ENCODE measurements at regions not wholly inside any gene's neighbourhood (a gene's known extent, or its start where the extent isn't known, plus 50 kb on each side); places are given as distances from the start of the nearest gene placed in this dataset.

- no peak for DNase-seq (ENCODE audit: extremely low read depth in 1 of 2, low read depth in 1 of 2)
These were observed 254.2 kb downstream of the CBLN1 start for GRCh38 chr16:49027420-49027819.

- no peak for DNase-seq (ENCODE audit: extremely low read depth in 1 of 2, low read depth in 1 of 2)
These were observed 255.0 kb downstream of the CBLN1 start for GRCh38 chr16:49026566-49027181.

DNA sequence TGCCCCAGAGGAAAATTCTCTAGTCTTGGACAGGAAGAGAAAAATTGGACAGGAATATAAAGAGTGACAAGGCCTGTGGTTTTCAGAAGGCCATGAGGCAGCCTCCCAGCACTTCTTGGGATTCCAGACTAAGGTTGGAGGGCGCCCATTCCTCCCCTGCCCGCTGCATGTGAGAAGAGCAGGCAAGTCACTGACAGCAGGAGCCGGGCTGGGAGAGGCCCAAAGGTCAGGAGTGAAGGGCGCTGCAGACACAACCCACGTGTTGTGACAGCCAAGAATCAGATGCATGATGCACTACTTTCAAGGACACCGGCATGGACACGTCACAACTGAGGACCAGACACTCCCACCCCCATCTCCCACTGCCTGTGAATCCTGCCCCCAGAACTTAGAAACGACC is 256.7 kb downstream of the CBLN1 start:
- DNase-seq (ENCODE audit: extremely low read depth in 1 of 2, low read depth in 1 of 2) = no peak

DNA sequence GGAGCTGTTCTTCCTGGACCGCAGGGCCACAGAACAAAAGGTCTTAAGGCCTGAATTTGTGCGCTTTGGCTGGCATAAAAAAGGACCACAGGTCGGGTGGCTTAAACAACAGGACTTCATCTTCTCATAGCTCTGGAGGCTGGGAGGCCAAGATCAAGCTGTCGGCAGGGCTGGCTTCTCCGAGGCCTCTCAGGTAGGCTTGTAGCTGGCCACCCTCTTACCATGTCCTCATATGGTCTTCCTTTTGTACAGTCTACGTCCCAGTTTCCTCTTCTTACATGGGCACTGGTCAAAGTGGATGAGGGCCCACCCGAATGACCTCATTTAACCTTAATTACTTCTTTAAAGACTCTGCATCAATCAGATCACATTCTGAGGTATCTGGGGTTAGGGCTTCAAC is 257.6 kb downstream of the CBLN1 start:
- DNase-seq (ENCODE audit: extremely low read depth in 1 of 2, low read depth in 1 of 2) = no peak

- DNase-seq (ENCODE audit: extremely low read depth in 1 of 2, low read depth in 1 of 2) = no peak
These were observed 258.6 kb downstream of the CBLN1 start for GRCh38 chr16:49023050-49023449.

GRCh38 chr16:49022351-49022963 is 259.2 kb downstream of the CBLN1 start:
- no peak for DNase-seq (ENCODE audit: extremely low read depth in 1 of 2, low read depth in 1 of 2)

DNA sequence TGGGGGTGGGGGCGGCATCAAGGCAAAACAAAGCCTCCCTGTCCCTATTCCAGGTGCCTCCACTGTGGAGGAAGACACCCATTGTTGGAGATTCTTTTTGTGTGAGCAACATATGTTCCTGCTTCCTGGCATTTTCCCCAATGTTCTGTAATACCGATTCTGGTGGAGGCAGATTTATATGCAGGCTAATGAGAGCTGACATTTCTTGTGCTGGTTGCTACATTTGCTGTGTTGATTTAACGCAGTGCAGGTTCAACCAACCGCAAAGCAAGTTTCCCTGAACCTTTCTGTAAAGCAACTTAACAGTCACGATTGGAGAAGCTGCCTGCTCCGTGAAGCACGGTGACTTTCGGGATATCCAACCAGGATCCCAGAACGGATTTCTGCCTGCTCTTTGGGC is 260.5 kb downstream of the CBLN1 start:
- DNase-seq (ENCODE audit: extremely low read depth in 1 of 2, low read depth in 1 of 2) = no peak

GRCh38 chr16:49020436-49020835 is 261.2 kb downstream of the CBLN1 start:
- DNase-seq (ENCODE audit: extremely low read depth in 1 of 2, low read depth in 1 of 2) = no peak

- no peak for DNase-seq (ENCODE audit: extremely low read depth in 1 of 2, low read depth in 1 of 2)
These were observed 261.8 kb downstream of the CBLN1 start for GRCh38 chr16:49019831-49020230.

DNA sequence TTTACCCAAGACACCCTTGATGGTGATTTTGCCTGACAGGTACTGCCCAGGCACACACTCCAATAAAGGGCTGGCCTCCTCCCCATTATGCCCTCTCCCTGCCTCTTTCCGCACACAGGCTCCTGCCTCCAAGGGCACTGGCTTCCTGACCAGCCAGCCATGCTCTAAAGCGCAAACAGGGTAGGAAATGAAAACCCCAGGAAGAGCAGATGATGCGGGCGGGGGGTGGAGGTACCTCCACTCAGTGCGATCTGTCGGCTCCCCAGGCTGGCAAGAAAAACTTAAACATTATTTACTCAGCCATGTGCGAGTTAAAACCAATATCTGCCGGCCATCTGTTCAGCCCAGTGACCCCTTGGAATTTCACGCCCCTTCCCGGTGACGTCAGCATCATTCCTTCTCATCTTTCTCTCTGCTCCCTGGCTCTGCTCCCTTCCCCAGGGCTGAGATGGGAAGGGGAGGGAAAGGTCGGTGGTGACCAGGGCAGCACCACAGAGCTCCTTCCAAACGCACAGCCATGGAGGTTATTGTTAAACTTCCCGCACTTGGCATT is 262.5 kb downstream of the CBLN1 start:
- no peak for DNase-seq (ENCODE audit: extremely low read depth in 1 of 2, low read depth in 1 of 2)

DNA sequence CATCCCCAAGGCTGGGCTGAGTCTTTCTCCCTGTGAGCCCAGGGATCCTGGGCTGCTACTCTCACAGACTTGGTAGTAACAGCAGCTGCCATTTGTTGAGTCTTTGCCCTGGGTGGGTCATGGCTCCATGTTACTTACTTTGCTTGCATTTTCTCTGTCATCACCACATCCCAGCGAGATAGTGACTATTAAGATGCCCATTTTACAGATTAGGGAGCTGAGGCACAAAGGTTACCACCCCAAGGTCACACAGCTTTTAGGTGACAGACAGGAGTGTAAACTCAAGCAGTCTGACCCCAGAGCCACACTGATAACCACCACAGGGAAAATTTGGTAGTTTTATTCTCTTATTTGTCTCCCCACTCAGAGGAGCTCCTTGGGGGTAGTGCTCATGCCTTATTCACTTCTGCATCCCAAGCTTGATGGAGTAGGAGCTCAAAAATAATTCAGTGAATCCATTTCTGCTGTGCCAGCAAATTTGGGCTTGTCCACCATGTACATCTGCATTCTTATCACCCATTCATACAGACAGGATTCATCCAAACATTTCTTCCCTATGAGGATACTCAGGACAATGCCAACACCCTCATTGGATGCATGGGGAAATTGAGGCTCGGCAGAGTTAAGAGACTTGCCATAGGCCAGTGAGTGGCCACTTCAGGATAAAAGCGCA is 263.2 kb downstream of the CBLN1 start:
- DNase-seq (ENCODE audit: extremely low read depth in 1 of 2, low read depth in 1 of 2) = no peak

- no peak for DNase-seq (ENCODE audit: extremely low read depth in 1 of 2, low read depth in 1 of 2)
These were observed 264.1 kb downstream of the CBLN1 start for GRCh38 chr16:49017501-49017900.

DNA sequence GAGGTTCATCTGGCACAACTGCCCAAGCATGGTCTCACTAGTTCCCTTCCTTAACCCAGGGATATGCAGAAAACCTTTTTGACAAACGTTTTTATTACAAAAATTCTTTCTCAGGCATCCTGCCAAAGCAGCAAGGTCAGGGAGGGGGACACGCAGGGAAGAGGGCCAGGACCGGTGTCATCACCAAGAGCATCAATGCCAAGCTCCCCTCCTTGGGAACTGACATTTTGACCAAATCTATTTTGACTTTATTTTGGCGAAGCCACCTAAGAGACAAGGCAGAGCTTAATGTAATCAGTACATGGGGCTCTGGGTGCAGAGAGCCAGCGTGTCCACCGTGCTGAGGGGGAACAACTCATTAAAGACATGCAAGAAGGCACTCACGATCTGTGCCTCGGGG is 265.2 kb downstream of the CBLN1 start:
- DNase-seq (ENCODE audit: extremely low read depth in 1 of 2, low read depth in 1 of 2) = no peak

GRCh38 chr16:49015225-49015592 is 266.4 kb downstream of the CBLN1 start:
- no peak for DNase-seq (ENCODE audit: extremely low read depth in 1 of 2, low read depth in 1 of 2)

DNA sequence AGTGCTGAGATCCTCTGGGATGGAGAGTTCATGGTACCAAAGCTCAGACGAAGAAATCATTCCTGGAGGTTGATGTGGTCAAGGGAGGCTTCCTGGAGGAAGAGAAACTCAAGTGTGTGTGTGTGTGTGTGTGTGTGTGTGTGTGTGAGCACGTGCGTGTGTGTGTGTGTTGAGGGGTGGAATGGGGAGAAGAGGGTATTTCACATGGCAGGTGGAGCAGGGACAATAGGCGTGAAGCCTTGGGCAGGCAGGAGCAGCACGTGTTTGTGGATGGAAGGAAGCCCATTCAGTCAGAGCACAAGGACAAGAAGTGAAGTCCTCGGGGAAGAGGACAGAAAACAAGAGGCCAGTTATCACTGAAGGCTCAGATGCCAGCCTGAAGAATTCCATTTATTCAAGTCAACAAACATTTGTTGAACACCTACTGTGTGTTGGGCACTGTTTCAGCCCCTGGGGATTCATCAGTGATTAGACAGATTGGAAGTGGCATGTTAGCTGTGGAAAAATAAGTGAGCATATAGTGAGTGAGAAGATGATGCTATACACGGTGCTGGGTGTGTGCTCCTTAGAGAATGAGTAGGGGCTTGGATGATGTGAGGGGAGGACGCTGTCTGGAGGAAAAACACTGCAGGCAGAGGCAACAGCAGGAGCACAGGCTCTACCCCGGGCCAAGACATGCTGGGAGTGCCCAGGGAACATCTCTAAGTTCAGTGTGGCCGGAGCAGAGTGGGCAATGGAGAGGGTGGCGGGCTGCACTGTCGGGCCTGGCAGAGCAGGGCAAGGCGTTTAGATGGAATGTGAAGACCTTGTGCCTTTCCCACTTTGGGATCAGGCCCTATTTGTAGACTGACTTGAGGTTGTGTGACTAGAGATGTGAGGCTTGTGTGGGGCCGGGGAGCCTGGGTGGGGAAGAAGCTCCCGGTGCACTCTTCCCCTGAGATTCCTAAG is 267.1 kb downstream of the CBLN1 start:
- no peak for DNase-seq (ENCODE audit: extremely low read depth in 1 of 2, low read depth in 1 of 2)

DNA sequence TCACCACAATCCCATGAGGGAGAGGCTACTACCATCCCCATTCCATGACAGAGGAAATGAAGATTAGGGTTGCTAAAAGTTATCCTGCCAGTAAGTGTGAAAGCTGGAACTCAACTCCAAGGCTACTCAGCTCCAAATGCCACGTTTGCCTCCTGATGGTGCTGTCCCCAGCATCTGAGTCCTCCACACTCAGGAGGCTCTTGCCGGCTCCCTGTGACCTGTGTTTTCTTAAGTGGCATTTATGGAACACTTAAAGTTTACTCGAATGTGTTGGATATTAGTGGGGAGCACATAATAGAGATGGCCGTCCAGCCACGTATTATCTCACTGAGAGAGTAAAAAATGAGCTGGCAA is 267.9 kb downstream of the CBLN1 start:
- no peak for DNase-seq (ENCODE audit: extremely low read depth in 1 of 2, low read depth in 1 of 2)

GRCh38 chr16:49012961-49013726 is 268.5 kb downstream of the CBLN1 start:
- no peak for DNase-seq (ENCODE audit: extremely low read depth in 1 of 2, low read depth in 1 of 2)

DNA sequence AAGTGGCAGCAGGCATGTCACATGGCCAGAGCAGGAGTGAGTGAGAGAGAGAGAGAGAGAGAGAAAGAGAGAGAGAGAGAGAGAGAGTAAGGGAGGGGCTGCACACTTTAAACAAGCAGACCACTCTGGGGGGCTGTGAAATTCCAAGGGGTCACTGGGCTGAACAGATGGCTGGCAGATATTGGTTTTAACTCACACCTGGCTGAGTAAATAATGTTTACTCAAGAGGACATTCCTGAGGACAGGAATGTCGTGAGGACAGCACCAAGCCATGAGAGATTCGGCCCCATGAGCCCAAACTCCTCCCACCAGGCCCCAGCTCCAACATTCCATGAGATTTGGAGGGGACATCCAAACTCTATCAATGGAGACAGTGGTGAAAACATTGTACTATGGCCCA is 269.7 kb downstream of the CBLN1 start:
- DNase-seq (ENCODE audit: extremely low read depth in 1 of 2, low read depth in 1 of 2) = no peak

DNA sequence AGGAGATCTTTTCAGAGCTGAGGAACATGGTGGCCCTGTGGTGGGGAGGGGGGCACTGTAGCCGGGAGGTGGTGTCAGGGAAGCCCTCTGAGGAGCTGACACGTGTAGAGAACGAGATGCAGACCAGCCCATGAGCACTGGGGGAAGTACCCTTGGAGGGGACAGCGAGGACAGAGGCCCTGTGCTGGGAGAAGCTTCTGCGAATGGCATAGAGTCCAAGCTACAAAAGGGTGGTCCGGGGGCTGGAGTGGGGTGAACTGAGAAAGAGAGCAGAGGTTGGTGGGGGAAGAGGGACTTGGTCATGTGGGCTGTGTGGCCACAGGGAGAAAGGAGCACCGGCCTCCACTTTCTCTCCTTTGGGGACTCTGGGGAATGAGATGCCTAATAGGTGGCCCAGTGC is 270.8 kb downstream of the CBLN1 start:
- DNase-seq (ENCODE audit: extremely low read depth in 1 of 2, low read depth in 1 of 2) = no peak

GRCh38 chr16:49010396-49010795 is 271.2 kb downstream of the CBLN1 start:
- no peak for DNase-seq (ENCODE audit: extremely low read depth in 1 of 2, low read depth in 1 of 2)

- no peak for DNase-seq (ENCODE audit: extremely low read depth in 1 of 2, low read depth in 1 of 2)
These were observed 272.4 kb downstream of the CBLN1 start for GRCh38 chr16:49009204-49009603.

Measured in stimulated activated CD8-positive, alpha-beta memory T cell treated with anti-CD3 and anti-CD28 coated beads, Interleukin-7, amount 100 ng/mL, for 48 hours (primary cell).